PC-3 (cell line): ENCODE measurements at regions not wholly inside any gene's neighbourhood (a gene's known extent, or its start where the extent isn't known, plus 50 kb on each side); places are given as distances from the start of the nearest gene placed in this dataset.

Experiments
- ATAC-seq: fragments of 200-7000 bp; cut with Tn5 transposase; 2 replicates; pipeline ENCODE4 v1.9.1; 2020; ENCODE audit warnings: mild to moderate bottlenecking, moderate library complexity
- BruUV-seq: library from RNA; stranded (reverse); fragments of 400-500 nt; replicated peaks from 2 replicates; lab custom pipeline; 2021; lab: Mats Ljungman, UMichigan
- CTCF ChIA-PET: fragments of 300-600 bp; sonication (Branson Sonifier 250); formaldehyde crosslinking; loops from one replicate; lab custom pipeline; 2022; ENCODE audit warnings: antibody characterized with exemption; lab: Charles Lee
- POLR2A ChIA-PET: fragments of 300-600 bp; sonication (Branson Sonifier 250); formaldehyde crosslinking; loops from one replicate; lab custom pipeline; 2022; ENCODE audit warnings: antibody characterized with exemption; ENCODE audit not compliant: unreplicated experiment; lab: Charles Lee
- DNase-seq: peaks from one replicate; pipeline ENCODE4 v3.0.0-alpha.2; 2015
- H2AFZ ChIP-seq: fragments of 300-600 bp; sonication (generic); 2 replicates; pipeline ENCODE4 v1.6.0; 2016; ENCODE audit warnings: antibody characterized with exemption, low read length
- H3F3A ChIP-seq: fragments of 300-600 bp; sonication (generic); one replicate; pipeline ENCODE4 v1.6.0; 2017; ENCODE audit warnings: antibody characterized with exemption, low read length, control low read depth, mild to moderate bottlenecking; ENCODE audit not compliant: unreplicated experiment
- H3K27ac ChIP-seq: fragments of 300-600 bp; sonication (generic); 2 replicates; pipeline ENCODE4 v1.5.1; 2016; ENCODE audit warnings: mild to moderate bottlenecking, low read length
- H3K27me3 ChIP-seq: fragments of 300-600 bp; sonication (generic); 2 replicates; pipeline ENCODE4 v1.6.1; 2016; ENCODE audit warnings: low read length, mixed read lengths
- H3K36me3 ChIP-seq: fragments of 300-600 bp; sonication (generic); 2 replicates; pipeline ENCODE4 v1.6.1; 2016; ENCODE audit warnings: low read depth, mixed run types, low read length, mixed read lengths
- H3K4me1 ChIP-seq: fragments of 300-600 bp; sonication (generic); 2 replicates; pipeline ENCODE4 v1.5.1; 2016; ENCODE audit warnings: low read length; ENCODE audit not compliant: insufficient read depth
- H3K4me2 ChIP-seq: fragments of 300-600 bp; sonication (generic); 2 replicates; pipeline ENCODE4 v1.6.0; 2016; ENCODE audit warnings: low read length
- H3K4me3 ChIP-seq: fragments of 300-600 bp; sonication (generic); 2 replicates; pipeline ENCODE4 v1.5.1; 2016; ENCODE audit warnings: mild to moderate bottlenecking, low read length, mixed read lengths
- H3K79me2 ChIP-seq: fragments of 300-600 bp; sonication (generic); 2 replicates; pipeline ENCODE4 v1.6.1; 2017; ENCODE audit warnings: low read length, mixed read lengths
- H3K9ac ChIP-seq: fragments of 300-600 bp; sonication (generic); 2 replicates; pipeline ENCODE4 v1.6.0; 2016; ENCODE audit warnings: mild to moderate bottlenecking, low read length
- H3K9me2 ChIP-seq: fragments of 300-600 bp; sonication (generic); replicated peaks from 2 replicates; pipeline ENCODE4 v1.6.1; 2016; ENCODE audit warnings: mixed run types, low read length, mixed read lengths
- H3K9me3 ChIP-seq: fragments of 300-600 bp; sonication (generic); 2 replicates; pipeline ENCODE4 v1.6.1; 2016; ENCODE audit warnings: low read length, mixed read lengths
- H4K20me1 ChIP-seq: fragments of 300-600 bp; sonication (generic); 2 replicates; pipeline ENCODE4 v1.6.1; 2016; ENCODE audit warnings: low read length, mixed read lengths
- EZH2 ChIP-seq: fragments of 300-600 bp; sonication (generic); IDR thresholded peaks from one replicate; pipeline ENCODE4 v1.6.1; 2017; ENCODE audit warnings: antibody characterized with exemption, mild to moderate bottlenecking, low read length; ENCODE audit not compliant: unreplicated experiment
- EZH2phosphoT487 ChIP-seq: fragments of 300-600 bp; sonication (generic); IDR thresholded peaks from 2 replicates; pipeline ENCODE4 v1.6.1; 2018; ENCODE audit warnings: mild to moderate bottlenecking, antibody characterized with exemption, low read length, borderline replicate concordance
- intact Hi-C: fragments of 100-400 bp; cut with micrococcal nuclease; formaldehyde crosslinking; loops from 2 replicates; pipeline ENCODE4 v1.9.0; 2023
- TF ChIP-seq, protein P1 (sequence below): fragments of 300-600 bp; sonication (generic); conservative IDR thresholded peaks from 2 replicates; pipeline ENCODE4 v1.5.1; 2017; ENCODE audit warnings: antibody characterized with exemption, low read depth, mild to moderate bottlenecking, low read length

DNA sequence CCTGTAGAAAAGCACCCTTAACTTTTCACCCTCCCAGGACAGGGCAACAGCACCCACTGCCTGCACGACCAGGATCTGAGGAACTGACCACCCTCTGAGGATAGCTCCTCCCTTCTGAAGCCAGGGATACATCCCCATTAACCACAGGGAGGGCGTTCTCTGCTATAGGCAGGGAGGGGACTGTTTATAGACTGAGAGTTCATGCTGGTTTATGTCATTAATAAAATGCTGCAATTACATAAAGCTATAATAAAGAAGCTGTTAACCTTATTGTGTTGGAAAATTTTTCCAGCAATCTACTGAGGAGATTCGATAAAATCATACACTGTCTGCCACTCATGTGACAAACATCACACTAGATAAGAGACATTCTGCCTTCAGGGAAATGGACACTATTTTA, 232.4 kb upstream of the SFSWAP start:
- H3K27me3 ChIP-seq, result peaks cover 32% of the 10 kb centered on the region

DNA sequence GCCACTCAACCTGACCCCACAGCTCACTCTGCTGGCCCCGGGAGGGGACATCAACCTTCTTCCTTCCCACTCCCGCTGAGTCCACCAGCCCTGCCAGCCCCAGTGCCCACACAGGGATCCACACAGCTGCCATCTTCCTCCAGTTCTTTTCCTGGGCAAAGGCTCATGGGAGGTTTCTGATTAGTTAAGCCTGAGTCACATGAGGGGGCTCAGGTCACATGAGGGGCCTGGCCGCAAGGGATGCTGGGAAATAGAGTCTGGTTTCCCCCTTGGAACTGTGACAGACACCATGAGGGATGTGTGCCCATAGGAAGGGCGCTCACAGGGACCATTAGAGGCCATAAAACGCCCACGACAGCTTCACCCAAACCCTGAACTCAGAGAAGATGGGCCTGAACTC, 228.7 kb upstream of the SFSWAP start:
- BruUV-seq, result no TSS peak
- ChIA-PET CTCF (no interaction called here), POLR2A (no interaction called here)
- Histone ChIP-seq H3K4me3 (no peak overlapping the region), H3K9ac (no peak overlapping the region), H4K20me1 (no peaks in the 10 kb centered on the region), H3K9me3 (no peaks in the 10 kb centered on the region), H3K27me3 (peaks cover 57% of the 10 kb centered on the region), H3K27ac (no peak overlapping the region), H3F3A (no peaks in the 10 kb centered on the region), H3K9me2 (no peaks in the 10 kb centered on the region), H3K79me2 (no peaks in the 10 kb centered on the region), H2AFZ (no peak overlapping the region), H3K4me2 (no peak overlapping the region), H3K4me1 (no peaks in the 10 kb centered on the region), H3K36me3 (no peaks in the 10 kb centered on the region)
- TF ChIP-seq, protein P1, sequence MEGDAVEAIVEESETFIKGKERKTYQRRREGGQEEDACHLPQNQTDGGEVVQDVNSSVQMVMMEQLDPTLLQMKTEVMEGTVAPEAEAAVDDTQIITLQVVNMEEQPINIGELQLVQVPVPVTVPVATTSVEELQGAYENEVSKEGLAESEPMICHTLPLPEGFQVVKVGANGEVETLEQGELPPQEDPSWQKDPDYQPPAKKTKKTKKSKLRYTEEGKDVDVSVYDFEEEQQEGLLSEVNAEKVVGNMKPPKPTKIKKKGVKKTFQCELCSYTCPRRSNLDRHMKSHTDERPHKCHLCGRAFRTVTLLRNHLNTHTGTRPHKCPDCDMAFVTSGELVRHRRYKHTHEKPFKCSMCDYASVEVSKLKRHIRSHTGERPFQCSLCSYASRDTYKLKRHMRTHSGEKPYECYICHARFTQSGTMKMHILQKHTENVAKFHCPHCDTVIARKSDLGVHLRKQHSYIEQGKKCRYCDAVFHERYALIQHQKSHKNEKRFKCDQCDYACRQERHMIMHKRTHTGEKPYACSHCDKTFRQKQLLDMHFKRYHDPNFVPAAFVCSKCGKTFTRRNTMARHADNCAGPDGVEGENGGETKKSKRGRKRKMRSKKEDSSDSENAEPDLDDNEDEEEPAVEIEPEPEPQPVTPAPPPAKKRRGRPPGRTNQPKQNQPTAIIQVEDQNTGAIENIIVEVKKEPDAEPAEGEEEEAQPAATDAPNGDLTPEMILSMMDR, result no peak
- ATAC-seq (no peak), DNase-seq (no peak)
- intact Hi-C loops, result no loop called here

More for the DNA sequence above, 232.4 kb upstream of the SFSWAP start:
- intact Hi-C loops, result no loop called here
- H3K9me2 ChIP-seq, result no peaks in the 10 kb centered on the region
- H3K79me2 ChIP-seq, result no peaks in the 10 kb centered on the region
- DNase-seq, result no peak
- POLR2A ChIA-PET, result no interaction called here
- H3K9ac ChIP-seq, result no peak overlapping the region
- no peak overlapping the region for H2AFZ ChIP-seq
- no peaks in the 10 kb centered on the region for H3K36me3 ChIP-seq
- CTCF ChIA-PET, result no interaction called here
- TF ChIP-seq EZH2phosphoT487, result no peak
- TF ChIP-seq, protein P1, result no peak
- TF ChIP-seq EZH2, result no peak
- H3K9me3 ChIP-seq, result no peaks in the 10 kb centered on the region
- no peak overlapping the region for H3K4me2 ChIP-seq
- no peaks in the 10 kb centered on the region for H4K20me1 ChIP-seq
- no peaks in the 10 kb centered on the region for H3F3A ChIP-seq
- no peaks in the 10 kb centered on the region for H3K4me1 ChIP-seq
- BruUV-seq, result no TSS peak
- H3K4me3 ChIP-seq, result no peak overlapping the region
- no peak for ATAC-seq
- H3K27ac ChIP-seq, result no peak overlapping the region

DNA sequence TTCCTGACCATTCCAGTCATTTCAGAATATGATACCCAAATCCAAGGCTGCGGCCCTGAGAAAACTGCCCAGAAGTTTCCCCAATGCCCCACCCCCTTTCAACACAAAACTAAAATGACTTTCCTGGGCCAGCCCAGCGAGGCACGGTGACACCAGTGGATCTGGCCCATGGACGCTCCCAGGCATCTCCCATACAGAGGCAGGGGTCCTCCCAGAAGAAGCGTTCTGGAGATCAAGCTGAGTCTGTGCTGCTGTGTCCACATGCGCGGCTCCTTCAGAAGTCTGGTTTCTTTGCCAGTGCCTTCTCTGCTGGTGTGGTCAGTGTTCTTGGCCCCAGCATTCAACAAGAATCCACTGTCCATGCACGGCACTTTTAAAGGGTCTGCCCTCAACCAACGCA, 228.2 kb upstream of the SFSWAP start:
- ChIA-PET POLR2A (no interaction called here), CTCF (no interaction called here)
- no peaks in the 10 kb centered on the region for H3K4me1 ChIP-seq
- H4K20me1 ChIP-seq, result no peaks in the 10 kb centered on the region
- no peaks in the 10 kb centered on the region for H3K9me3 ChIP-seq
- no peaks in the 10 kb centered on the region for H3K79me2 ChIP-seq
- H3K9me2 ChIP-seq, result no peaks in the 10 kb centered on the region
- H3K9ac ChIP-seq, result no peak overlapping the region
- no peak overlapping the region for H3K27ac ChIP-seq
- ATAC-seq (no peak), DNase-seq (no peak)
- no peak overlapping the region for H3K4me3 ChIP-seq
- H2AFZ ChIP-seq, result no peak overlapping the region
- TF ChIP-seq EZH2phosphoT487, result no peak
- TF ChIP-seq, protein P1, result no peak
- no peak for TF ChIP-seq EZH2
- no peak overlapping the region for H3K4me2 ChIP-seq
- H3K36me3 ChIP-seq, result no peaks in the 10 kb centered on the region
- H3F3A ChIP-seq, result no peaks in the 10 kb centered on the region
- H3K27me3 ChIP-seq, result peaks cover 57% of the 10 kb centered on the region
- intact Hi-C loops, result no loop called here
- BruUV-seq, result no TSS peak
